CD4-positive, alpha-beta T cell treated with Interleukin-6 for 4 hours (primary cell): ENCODE measurements at regions not wholly inside any gene's neighbourhood (a gene's known extent, or its start where the extent isn't known, plus 50 kb on each side); places are given as distances from the start of the nearest gene placed in this dataset.
"Not testable (repeated sequence)": the region's sequence is repeated elsewhere in the genome, so short reads cannot be mapped to it uniquely, and the experiment has no call there.

Experiments
- DNase-seq: peaks from one replicate; pipeline ENCODE4 v3.0.0-alpha.2; 2020; ENCODE audit warnings: mixed read lengths

- DNase-seq, result no peak
These were observed 530.8 kb downstream of the ADCYAP1 start for GRCh38 chr18:1435487-1435886.

DNA sequence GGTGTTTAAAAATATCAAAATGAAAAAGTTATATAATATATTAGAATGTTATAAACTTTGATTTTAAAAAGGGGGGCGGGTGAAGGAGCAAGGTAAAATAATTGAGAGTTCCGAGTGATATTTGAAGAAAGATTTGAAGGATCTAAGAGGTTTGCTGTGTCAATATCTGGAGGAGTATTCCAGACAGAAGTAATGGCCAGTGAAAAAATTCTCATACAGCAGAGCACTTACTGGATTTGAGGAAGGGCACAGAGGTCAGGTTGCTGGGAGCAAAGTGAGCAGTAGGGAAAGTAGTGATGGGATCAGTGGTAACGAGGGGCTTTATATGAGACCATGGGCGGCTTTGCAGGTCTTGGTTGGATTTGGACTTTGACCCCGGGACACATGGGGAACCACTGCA is 531.5 kb downstream of the ADCYAP1 start:
- no peak for DNase-seq

GRCh38 chr18:1438458-1438910 is 533.8 kb downstream of the ADCYAP1 start:
- DNase-seq, result no peak

- DNase-seq, result no peak
These were observed 534.3 kb downstream of the ADCYAP1 start for GRCh38 chr18:1438967-1439366.

- DNase-seq, result not testable (repeated sequence)
These were observed 539.4 kb downstream of the ADCYAP1 start for GRCh38 chr18:1444062-1444461.

GRCh38 chr18:1446765-1447164 is 542.1 kb downstream of the ADCYAP1 start:
- DNase-seq, result no peak

DNA sequence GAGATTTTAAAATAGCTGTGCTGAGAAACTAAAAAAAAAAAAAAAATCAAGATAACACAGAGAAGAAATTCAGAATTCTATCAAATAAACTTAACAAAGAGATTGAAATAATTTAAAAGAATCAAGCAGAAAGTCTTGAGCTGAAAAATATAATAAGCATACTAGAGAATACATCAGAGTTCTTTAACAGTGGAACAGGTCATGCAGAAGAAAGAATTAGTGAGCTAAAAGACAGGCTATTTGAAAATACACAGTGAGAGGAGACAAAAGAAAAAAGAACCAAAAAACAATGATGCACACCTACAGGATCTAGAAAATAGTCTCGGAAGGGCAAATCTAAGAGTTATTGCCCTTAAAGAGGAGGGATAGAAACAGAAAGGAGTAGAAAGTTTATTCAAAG is 548.1 kb downstream of the ADCYAP1 start:
- DNase-seq, result no peak

- no peak for DNase-seq
These were observed 550.9 kb downstream of the ADCYAP1 start for GRCh38 chr18:1455605-1456004.

GRCh38 chr18:1458547-1458946 is 553.9 kb downstream of the ADCYAP1 start:
- DNase-seq, result no peak

DNA sequence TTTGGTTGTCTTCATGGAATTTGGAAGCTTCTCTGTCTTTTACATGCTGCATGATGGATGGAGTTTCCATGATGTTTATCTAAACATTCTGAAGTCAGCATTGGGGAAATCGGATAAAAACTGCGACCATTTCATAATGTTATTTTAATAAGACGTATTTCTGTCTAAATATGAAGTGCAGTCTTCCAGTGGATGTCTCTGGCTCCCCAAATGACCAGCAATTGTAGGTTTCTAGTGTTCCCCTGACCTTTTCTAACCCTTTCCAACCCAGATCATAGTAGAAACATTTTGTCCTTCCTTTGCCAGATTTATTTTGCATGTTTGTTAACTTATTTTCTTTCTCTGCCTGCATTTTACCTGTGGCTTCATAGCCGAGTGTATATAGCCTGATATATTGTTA is 559.3 kb downstream of the ADCYAP1 start:
- DNase-seq, result no peak

GRCh38 chr18:1464444-1465217 is 560.0 kb downstream of the ADCYAP1 start:
- DNase-seq, result no peak

DNA sequence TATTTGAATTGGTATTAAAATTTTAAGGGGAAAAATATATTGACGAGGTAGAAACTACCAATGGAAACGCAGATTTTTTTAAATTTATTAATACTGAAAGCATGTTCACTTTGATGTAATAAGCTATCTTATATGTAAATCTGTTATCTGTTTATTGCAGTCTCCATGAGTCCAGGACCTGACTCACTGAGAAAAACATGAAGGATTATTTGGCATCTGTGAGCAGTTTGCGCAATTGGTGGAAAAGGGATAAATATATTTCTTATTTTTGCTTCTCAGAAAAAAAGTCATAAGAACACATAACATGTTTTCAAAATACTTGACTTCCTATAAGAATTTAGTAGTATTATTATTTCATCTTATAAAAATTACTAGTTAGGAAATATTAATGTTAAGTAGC is 561.4 kb downstream of the ADCYAP1 start:
- no peak for DNase-seq

DNA sequence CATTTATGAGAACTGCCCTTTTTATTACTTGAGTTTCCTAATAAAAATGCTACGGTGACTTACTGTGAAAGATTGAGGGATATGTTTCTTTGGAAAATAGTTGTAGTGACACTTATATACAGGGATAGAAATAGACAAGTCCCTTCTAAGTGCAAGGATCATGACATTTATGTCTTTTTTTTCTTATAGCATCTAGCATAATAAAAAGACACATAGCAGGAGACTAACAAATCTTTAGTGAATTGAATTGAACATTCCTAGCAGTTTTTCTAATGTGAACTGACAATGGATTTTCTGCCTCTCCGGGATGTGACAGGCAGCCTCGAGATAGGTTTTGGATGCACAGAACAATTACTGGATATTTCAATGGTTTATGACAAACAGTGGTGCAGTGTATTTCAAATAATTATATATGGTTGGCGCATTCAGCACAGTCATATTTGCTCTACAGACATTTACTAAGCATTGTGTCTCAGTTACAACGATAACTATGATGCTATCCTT is 562.8 kb downstream of the ADCYAP1 start:
- DNase-seq, result no peak

- no peak for DNase-seq
These were observed 563.9 kb downstream of the ADCYAP1 start for GRCh38 chr18:1468550-1468949.

DNA sequence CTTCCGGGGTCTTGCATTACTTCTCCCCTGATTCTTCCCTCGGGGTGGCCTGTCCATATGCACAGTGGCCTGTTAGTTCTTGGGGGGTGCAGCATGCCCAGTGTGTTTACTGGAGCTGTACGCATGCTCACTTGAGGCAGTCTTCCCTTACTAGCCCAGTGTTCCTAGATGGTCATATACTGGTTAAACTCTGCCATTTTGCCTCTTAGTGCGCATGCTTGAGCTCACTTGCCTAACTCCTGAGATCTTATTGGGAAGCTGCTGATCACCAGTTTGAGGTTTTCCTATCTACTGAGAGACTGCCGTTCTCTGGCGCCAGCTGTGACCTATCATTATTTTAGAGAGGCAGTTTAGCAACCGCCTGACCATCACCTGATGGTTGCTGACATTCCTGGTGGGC is 571.2 kb downstream of the ADCYAP1 start:
- DNase-seq, result no peak

DNA sequence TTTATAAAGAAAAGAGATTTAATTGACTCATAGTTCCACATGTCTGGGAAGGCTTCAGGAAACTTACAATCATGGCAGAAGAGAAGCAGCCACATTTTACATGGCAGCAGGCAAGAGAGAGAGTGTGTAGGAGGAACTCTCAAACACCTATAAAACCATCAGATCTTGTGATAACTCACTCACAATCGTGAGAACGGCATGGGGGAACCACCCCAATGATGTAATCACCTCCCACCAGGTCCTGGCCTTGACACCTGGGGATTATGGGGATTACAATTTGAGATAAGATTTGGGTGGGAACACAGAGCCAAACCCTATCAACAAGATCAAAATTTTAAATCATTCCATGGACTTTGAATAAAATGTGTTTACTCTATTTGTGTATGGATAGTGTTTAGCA is 575.6 kb downstream of the ADCYAP1 start:
- DNase-seq, result no peak

DNA sequence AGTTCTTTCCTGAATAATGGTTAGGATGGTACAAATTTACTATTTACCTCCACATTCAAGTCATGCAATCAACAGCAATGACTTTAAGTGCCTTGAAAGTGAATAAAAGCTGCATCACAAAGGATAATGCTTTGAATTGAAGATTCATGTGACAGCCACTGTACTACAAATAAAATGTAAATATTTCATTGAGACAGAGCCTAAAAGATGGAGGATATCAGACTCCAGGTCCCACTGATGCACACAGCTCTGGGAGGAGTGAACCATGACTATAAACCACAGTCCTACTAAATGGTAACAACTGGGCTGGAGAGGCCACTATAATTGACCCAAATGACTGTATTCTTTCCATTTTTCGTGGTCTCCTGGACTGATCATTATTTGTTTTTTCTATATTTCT is 576.9 kb downstream of the ADCYAP1 start:
- DNase-seq, result no peak

DNA sequence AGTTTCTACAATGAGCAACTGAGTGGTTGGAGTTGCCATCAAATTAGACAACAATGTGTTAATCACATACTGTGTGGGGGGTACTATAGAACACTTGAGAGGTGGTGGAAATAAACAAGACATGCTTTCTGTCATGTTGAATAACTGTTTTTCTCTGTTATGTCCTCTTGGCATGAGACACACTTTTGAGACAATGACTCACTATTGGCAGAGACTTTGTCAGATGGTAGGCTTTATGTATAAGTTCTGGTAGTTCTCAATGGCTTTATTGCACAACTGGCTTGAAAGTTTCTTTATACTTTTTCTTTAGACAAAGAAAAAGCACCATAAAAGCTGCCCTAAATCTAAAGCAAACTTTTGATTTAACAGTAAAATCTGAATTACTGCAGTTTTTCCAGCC is 578.7 kb downstream of the ADCYAP1 start:
- DNase-seq, result no peak

DNA sequence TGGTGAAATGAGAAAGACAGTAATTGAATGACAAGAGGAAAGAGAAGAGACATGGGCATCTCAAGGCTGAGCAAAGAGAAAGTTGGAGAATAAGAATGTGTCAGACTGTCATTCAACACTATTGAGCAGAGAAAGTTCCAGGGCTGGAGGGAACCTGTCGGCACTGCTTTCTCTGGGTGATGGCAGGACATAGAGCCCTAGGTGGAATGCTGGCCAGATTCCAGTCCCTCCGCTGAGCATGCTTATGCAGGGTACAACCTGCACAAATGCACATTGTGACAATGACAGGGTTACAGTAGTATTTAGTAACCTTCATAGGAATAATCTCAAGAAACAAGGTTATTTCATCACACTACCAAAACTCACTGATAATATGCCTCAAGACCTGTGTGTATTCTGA is 582.8 kb downstream of the ADCYAP1 start:
- no peak for DNase-seq

DNA sequence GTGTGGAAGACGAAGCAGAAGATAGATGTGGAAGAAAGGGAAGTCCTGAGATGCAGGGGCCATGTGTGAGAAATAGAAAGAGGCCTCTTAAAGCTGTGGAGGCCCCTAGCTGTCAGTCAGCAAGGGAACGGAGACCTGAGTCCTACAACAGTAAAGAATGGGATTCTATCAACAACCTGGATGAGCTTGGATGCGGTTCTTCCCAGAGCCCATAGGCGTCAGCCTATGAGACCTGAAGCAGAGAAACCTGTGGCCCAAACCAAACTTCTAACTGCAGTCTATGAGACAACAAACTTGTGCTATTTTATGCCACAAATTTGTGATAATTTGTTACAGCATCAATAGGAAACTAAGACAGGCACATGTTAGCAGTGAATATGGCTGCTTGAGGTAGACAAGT is 583.7 kb downstream of the ADCYAP1 start:
- DNase-seq, result no peak

GRCh38 chr18:1488957-1489356 is 584.3 kb downstream of the ADCYAP1 start:
- DNase-seq, result no peak

DNA sequence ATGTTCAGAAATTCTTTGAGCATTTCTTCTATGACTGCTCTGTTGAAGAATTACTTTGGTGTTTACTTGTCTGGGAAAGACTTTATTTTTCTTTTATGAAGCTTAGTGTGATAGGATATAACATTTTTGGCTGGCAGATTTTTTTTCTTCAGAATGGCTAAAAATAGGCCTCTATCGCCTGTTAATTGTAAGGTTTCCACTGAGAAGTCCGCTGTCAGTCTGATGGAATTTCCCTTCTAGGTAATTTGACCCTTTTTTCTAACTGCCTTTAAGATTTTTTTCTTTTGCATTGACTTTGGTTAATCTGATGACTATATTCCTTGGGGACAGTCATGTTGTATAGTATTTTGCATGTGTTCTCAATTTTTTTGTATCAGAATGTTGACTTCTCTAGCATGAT is 590.7 kb downstream of the ADCYAP1 start:
- no peak for DNase-seq

GRCh38 chr18:1496096-1496495 is 591.4 kb downstream of the ADCYAP1 start:
- DNase-seq, result no peak

DNA sequence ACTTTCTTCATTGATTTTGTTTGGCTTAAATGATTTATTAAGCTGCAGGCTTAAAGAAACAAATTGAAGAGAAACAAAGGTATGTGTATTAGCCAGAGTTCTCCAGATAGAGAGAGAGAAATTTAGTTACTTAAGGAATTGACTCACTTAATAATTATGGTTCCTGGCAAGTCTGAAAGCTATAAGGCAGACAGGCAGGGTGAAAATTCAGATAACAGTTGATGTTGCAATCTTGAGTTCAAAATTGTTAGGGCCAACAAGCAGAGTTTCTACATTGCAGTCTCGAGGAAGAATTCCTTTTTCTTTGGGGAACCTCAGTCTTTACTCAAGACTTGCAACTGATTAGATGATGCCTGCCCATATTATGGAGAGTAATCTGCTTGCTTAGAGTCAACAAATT is 593.5 kb downstream of the ADCYAP1 start:
- no peak for DNase-seq

DNA sequence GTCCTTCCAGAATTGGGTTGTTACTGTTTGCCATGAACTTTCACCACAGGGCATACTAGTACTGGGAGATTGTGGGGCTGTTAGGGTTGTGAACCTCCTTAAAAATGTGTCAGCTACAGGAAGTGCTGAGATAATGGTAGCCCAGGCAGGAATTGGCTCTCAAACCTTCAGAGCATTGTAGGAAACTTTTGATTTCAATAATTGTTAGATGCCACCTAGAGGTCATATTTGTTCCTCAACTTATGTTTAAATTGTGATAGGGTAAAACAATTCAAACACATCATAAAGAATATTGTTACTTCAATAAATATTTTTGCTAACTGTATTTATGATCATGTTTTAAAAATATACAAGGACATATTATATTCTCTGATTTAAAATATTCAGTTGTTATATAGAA is 594.6 kb downstream of the ADCYAP1 start:
- no peak for DNase-seq
